Right lobe of liver (tissue), 4 donors: ENCODE measurements at regions not wholly inside any gene's neighbourhood (a gene's known extent, or its start where the extent isn't known, plus 50 kb on each side); places are given as distances from the start of the nearest gene placed in this dataset.

Experiments used
- POLR2A ChIP-seq: fragments of 450-650 bp; IDR thresholded peaks from one replicate; pipeline ENCODE4 v1.6.1; 2017; ENCODE audit warnings: antibody characterized with exemption, mild to moderate bottlenecking
- TF ChIP-seq, protein P1 (sequence below), 4 donors: fragments of 200-600 bp in 3 of 4; fragments of 450-650 bp in 1 of 4; IDR thresholded peaks; one replicate each; pipeline versions ENCODE4 v1.5.1 to v1.8.0; 2016 to 2022; ENCODE audit warnings: antibody characterized with exemption in 4 of 4, mild to moderate bottlenecking in 2 of 4
- donor health status: DM: no; HTN: no; CAD: no.
- donor health status: DM: no; HTN: no; CAD: no.
- donor health status: DM: no; HTN: yes; CAD: no.

DNA sequence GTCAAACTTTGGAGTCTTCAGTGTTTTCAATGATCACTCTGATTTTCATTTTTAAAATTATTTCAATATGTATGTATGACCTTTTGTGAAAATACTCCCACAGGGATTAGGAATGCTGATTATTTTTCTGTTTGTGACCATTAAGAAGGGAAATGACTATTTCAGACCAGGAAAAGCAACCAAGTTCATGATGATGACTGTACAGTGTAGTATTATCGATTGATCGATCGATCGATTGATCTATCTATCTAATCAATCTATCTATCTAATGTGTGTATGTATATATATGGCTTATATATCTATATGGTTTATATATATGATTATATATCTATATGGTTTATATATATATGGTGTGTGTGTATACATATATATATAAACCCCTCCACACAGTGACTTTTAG lies 131.5 kb upstream of the VEGFC start:
- TF ChIP-seq, protein P1, sequence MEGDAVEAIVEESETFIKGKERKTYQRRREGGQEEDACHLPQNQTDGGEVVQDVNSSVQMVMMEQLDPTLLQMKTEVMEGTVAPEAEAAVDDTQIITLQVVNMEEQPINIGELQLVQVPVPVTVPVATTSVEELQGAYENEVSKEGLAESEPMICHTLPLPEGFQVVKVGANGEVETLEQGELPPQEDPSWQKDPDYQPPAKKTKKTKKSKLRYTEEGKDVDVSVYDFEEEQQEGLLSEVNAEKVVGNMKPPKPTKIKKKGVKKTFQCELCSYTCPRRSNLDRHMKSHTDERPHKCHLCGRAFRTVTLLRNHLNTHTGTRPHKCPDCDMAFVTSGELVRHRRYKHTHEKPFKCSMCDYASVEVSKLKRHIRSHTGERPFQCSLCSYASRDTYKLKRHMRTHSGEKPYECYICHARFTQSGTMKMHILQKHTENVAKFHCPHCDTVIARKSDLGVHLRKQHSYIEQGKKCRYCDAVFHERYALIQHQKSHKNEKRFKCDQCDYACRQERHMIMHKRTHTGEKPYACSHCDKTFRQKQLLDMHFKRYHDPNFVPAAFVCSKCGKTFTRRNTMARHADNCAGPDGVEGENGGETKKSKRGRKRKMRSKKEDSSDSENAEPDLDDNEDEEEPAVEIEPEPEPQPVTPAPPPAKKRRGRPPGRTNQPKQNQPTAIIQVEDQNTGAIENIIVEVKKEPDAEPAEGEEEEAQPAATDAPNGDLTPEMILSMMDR (IDR thresholded peaks at IDR 0.05): no peak
- no peak for TF ChIP-seq POLR2A
